Inferior parietal cortex (tissue), 1 donor: ENCODE measurements at regions not wholly inside any gene's neighbourhood (a gene's known extent, or its start where the extent isn't known, plus 50 kb on each side); places are given as distances from the start of the nearest gene placed in this dataset.

Experiments
- DNase-seq: peaks from one replicate; pipeline ENCODE4 v3.0.0-alpha.2; 2016; ENCODE audit errors: extremely low spot score

GRCh38 chr20:39227416-39227815 is 265.3 kb downstream of the DHX35 start:
- DNase-seq = no peak

GRCh38 chr20:39225978-39226377 is 263.8 kb downstream of the DHX35 start:
- DNase-seq = no peak

DNA sequence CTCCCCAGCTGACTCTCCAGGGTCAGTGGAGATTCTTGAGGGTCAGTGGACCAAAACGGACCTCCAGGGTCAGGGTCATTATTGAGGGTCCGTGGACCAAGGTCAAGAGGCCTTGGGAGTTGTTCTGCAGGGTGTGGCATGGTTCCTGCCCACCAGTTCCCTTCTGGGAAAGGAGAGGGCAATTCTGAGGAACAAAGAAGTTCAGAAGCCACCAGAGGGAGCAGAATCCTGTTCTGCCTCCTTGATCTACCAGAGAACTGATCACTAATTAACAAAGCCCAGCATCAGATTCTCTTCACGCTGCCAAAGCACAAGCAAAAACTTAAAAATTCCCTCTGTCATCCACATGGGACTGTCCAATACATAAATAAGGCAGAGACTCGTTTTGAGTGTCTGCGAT is 263.4 kb downstream of the DHX35 start:
- no peak for DNase-seq

DNA sequence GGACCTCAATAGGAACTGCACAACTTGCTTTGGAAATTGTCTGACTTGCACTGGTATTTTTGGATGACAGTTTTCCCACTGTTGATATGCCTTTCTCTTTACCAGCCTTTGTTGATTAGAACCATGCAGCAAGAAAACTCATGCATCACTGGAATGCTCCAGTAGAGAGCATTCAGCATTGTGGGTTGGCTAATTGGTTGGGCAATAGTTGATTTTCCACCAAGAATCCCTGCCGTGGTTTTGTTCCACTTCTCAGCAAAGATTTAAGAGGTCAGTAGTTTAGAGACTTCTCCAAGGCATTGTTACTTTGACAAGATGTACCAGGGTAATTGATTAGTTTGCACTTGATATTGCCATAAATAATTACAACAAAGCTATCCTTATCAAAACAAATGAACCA is 260.0 kb downstream of the DHX35 start:
- no peak for DNase-seq

GRCh38 chr20:39216195-39216594 is 254.1 kb downstream of the DHX35 start:
- DNase-seq = no peak

- no peak for DNase-seq
Observed at GRCh38 chr20:39214828-39215227, 252.7 kb downstream of the DHX35 start.

DNA sequence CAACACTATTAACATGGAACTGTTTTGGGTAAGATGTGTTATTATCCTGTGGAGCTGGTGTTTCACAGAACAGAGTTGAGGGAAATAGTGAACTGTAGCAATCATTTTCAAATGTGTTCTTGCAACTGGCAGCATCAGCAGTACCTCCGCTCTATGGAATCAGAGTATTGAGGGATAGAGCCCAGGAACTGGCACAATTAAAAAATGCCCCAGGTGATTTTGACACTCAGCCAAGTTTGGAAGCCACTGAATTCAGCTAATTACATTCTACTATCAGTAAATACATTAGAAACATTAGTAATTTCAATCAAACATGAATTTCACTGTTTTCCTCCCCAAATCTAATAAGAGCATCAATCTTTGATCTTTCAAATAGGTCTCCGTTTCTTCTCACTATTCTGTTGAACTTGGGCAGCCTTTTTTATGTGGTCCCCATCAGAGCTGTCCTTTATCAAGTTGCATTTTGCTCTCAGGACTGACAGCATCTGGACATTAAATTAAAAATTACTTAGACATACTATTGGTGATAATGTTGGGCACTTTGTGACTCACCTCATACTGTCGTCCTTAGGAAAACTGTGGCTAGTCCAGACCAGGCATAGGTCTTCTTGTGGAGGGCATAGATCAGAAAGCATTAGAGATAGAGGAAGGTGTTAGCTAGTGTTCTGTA is 251.5 kb downstream of the DHX35 start:
- no peak for DNase-seq

GRCh38 chr20:39211060-39211748 is 249.1 kb downstream of the DHX35 start:
- no peak for DNase-seq

DNA sequence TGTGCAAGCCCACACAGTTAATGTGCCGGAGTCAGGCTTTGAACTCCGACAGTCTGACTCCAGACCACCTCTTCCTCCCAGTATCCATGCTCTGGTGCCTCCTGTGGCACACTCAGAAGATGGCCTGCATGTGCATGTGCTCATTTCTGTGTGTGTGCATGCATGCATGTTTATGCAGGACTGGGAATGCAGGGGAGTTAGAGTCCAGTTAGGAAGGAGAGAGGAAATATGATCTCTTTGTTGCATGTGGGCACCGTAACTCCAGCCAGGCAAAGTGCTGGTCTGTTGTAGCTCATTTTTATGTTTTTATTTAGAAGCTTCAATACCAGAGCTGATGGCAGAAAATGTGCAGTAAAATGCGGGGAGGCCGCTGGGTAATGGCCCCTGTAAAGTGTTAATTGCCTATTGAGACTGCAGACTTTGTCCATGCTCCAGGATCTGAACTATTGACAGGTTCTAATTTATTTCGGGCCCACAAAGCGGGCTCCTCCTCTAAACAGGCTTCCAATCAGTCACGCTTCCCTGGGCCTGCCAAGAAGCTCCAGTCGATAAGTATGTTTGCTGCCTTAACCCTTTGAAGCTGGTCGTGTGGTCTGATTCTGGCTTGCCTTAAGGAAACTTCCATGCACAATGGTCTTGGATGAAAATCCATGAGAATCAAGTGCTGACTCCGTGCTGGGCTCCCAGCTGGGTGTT is 248.3 kb downstream of the DHX35 start:
- DNase-seq = no peak

GRCh38 chr20:39206899-39207564 is 244.9 kb downstream of the DHX35 start:
- DNase-seq = no peak

DNA sequence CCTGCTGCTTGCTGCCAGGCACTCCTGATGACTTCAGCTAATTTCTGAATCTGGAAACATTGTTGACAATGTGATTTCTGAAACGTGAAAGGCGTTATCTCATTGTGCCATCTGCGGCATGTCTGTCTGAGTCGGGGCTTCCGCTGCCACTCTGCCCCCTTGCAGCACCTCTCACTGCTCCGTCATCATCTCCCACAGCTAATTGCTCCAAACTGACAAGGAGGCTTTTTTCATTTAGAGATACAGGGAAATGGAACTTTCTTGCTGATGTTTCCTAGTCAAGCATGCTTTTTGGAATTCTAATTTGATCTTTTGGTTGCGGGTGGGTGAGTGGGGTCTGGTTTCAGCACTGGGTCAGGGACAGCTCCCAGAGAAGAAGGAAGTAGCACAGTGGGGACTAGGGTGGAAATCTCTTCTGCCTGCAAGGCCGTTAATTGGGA is 233.5 kb downstream of the DHX35 start:
- DNase-seq = no peak

- DNase-seq = no peak
Observed at GRCh38 chr20:39190666-39191570, 228.8 kb downstream of the DHX35 start.

DNA sequence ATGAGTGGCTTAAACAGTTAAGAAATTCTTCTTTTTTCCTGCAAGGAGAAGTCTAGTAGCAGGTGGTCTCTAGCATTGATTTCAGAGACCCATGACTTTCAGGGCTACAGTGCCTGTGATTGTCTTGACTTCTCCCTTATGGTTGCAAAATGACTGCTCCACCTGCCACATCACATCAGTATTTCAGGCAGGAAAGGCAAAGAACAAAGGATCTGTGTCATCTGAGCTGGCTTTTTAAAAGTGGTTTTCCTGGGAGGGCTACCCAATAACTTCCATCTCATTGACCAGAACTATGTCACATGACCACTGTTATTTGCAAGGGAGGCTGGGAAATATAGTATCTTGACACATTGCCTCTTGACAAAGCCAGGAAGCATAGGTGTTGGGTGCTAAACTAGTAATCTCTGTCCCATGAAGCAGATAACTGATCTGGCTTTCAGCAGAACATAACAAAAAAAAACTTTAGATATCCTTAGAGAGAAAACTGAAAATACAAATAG is 226.2 kb downstream of the DHX35 start:
- no peak for DNase-seq

DNA sequence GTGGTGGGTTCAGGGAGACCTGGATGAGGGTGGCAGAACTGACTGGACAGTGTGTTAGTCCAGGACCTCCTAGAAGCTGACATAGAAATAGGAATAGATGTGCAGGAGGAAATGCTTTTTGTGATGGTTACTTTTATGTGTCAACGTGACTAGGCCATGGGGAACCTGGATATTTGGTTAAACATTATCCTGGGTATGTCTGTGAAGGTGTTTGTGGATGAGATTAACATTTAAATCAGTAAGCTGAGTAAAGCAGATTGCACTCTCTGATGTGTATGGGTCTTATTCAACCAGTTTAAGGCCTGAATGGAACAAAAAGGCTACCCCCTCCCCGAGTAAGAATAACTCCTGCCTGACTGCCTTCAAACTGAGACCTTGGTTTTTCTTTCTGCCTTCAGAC is 219.3 kb downstream of the DHX35 start:
- no peak for DNase-seq

- no peak for DNase-seq
Observed at GRCh38 chr20:39176457-39176856, 214.3 kb downstream of the DHX35 start.

DNA sequence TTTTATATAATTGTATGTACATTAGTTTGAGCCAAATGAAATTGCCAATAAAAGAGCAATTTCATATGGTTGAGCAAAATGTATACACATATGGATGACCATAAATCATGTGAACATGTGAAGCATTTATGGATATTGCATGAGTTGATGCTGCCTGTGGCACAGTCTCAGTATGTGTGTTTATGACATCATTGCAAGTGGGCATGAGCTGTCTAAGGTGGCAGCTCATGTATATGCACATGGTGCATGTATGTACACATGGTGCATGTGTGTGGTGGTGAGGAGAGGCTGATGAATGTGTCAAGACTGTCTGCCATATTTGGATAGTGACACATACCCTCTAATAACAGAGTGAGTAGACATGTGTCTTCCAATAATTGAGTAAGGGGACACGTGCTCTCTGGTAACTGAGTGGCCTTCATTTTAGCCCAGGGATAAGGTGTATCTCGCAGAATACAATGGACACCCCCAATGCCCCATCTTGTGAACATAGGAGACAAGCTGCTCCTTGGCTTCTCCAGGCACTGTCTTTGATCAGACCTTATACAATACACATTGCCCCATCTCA is 208.8 kb downstream of the DHX35 start:
- DNase-seq = no peak

DNA sequence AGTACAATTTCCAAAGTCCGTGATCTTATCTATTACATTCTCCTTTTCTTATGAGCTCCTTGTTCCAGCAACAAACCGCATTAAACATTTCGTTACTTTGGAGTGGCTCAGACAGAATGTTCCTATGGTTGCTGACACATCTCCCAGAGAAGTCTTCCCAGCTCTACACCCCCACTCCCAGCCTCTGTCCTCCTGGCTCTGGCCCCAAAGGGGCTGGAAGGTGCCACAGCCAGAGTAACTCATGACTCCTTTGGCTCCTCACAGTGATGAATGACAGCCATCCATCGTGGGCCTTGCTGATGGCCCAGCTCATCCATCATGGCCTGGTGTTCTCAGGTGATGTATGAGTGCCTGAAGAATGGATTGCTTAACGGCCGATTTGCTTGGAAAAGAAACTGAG is 203.0 kb downstream of the DHX35 start:
- DNase-seq = no peak

- no peak for DNase-seq
Observed at GRCh38 chr20:39164642-39165041, 202.5 kb downstream of the DHX35 start.

DNA sequence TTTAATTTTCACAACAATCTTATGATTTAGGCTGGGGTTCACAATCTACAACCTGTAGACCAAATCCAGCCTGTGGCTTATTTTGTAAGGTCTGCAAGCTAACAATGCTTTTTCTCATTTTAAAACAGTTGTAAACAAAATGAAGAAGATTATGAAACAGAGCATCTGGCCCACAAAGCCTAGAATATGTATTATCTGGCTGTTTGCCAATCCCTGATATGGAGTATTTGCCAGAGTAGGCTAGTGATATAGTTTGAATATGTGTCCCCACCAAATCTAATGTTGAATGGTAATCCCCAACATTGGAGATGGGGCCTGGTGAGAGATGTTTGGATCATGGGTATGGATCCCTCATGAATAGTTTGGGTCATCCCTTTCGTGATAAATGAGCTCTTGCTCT is 201.8 kb downstream of the DHX35 start:
- DNase-seq = no peak

GRCh38 chr20:39161900-39162299 is 199.8 kb downstream of the DHX35 start:
- no peak for DNase-seq

GRCh38 chr20:39155971-39156370 is 193.8 kb downstream of the DHX35 start:
- DNase-seq = no peak
